MM.1S (cell line): ENCODE measurements at regions not wholly inside any gene's neighbourhood (a gene's known extent, or its start where the extent isn't known, plus 50 kb on each side); places are given as distances from the start of the nearest gene placed in this dataset.
"Not testable (repeated sequence)": the region's sequence is repeated elsewhere in the genome, so short reads cannot be mapped to it uniquely, and the experiment has no call there.

Experiments used
- CTCF ChIP-seq: fragments of 300-600 bp; sonication (generic); IDR thresholded peaks from 2 replicates; pipeline ENCODE4 v1.5.1; 2016; ENCODE audit warnings: antibody characterized with exemption, low read length, mixed read lengths
- EZH2 ChIP-seq: fragments of 300-600 bp; sonication (generic); optimal IDR thresholded peaks from 2 replicates; pipeline ENCODE3; 2017; ENCODE audit warnings: low read depth, mild to moderate bottlenecking, antibody characterized with exemption, low read length, mixed read lengths
- EZH2phosphoT487 ChIP-seq: fragments of 300-600 bp; sonication (generic); IDR thresholded peaks from 2 replicates; pipeline ENCODE4 v1.6.1; 2018; ENCODE audit warnings: antibody characterized with exemption, low read length

- TF ChIP-seq CTCF, EZH2, EZH2phosphoT487: not testable (repeated sequence)
These were observed 88.5 kb downstream of the POTEH start for GRCh38 chr22:15778366-15778765.
